Rectal smooth muscle tissue (tissue), 1 donor: ENCODE measurements at regions not wholly inside any gene's neighbourhood (a gene's known extent, or its start where the extent isn't known, plus 50 kb on each side); places are given as distances from the start of the nearest gene placed in this dataset.

Source experiments
- H3K27ac ChIP-seq: one replicate; pipeline ENCODE4 v1.7.0; 2013; ENCODE audit warnings: low read depth, low read length, inconsistent platforms
- H3K27me3 ChIP-seq: one replicate; pipeline ENCODE4 v1.7.0; 2013; ENCODE audit warnings: low read length; ENCODE audit not compliant: control insufficient read depth, insufficient read depth
- H3K36me3 ChIP-seq: one replicate; pipeline ENCODE4 v1.7.0; 2013; ENCODE audit warnings: low read length; ENCODE audit not compliant: control insufficient read depth, insufficient read depth
- H3K4me1 ChIP-seq: one replicate; pipeline ENCODE4 v1.7.0; 2013; ENCODE audit warnings: low read length; ENCODE audit not compliant: control insufficient read depth, insufficient read depth
- H3K4me3 ChIP-seq: one replicate; pipeline ENCODE4 v1.7.0; 2013; ENCODE audit warnings: low read length
- H3K9ac ChIP-seq: one replicate; pipeline ENCODE4 v1.7.0; 2013; ENCODE audit warnings: low read length

DNA sequence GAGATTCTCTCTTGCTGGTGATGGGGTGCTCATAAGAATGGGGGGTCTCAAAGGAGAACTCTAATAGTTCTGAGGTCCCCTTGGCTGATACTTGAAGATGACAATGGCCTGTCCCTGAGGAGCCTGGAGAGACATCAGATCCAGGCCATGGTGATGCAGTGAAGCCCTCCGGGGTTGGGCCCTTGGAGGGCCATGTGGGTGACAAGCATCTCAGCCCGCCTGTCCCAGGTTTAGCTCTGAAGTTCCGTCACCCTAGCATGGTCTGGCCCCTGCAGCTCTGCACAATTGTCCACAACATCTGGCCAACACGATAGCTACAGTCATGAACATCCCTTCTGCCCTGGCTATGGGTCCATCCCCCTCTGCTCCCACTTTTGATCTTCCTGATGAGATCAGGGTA is 202.8 kb upstream of the HS6ST1 start:
- H3K4me3 ChIP-seq = no peak overlapping the region
- H3K36me3 ChIP-seq = no peaks in the 10 kb centered on the region
- H3K27ac ChIP-seq = no peak overlapping the region
- H3K27me3 ChIP-seq = peaks cover 2% of the 10 kb centered on the region
- no peaks in the 10 kb centered on the region for H3K4me1 ChIP-seq
- no peak overlapping the region for H3K9ac ChIP-seq

DNA sequence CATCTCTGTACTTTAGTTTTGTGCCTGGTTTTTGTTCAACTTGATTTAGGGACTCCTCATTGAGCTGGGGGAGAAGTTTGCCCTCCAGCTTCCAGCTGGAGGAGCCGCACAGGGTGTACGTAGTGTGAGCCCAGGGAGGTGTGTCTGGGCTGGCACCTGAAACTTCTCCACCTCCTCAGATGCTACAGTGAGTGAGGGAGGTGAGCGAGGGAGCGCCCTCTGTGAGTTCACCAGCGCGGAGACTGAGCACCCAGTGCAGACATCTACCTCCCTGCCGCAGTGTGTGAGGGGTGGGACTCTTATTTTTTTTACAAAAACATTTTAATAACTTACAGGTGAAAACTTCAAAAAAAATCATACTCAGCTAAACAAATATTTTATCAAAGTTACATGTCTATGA is 204.2 kb upstream of the HS6ST1 start:
- no peak overlapping the region for H3K9ac ChIP-seq
- no peaks in the 10 kb centered on the region for H3K36me3 ChIP-seq
- no peak overlapping the region for H3K27ac ChIP-seq
- no peaks in the 10 kb centered on the region for H3K4me1 ChIP-seq
- no peak overlapping the region for H3K4me3 ChIP-seq
- peaks cover 2% of the 10 kb centered on the region for H3K27me3 ChIP-seq

DNA sequence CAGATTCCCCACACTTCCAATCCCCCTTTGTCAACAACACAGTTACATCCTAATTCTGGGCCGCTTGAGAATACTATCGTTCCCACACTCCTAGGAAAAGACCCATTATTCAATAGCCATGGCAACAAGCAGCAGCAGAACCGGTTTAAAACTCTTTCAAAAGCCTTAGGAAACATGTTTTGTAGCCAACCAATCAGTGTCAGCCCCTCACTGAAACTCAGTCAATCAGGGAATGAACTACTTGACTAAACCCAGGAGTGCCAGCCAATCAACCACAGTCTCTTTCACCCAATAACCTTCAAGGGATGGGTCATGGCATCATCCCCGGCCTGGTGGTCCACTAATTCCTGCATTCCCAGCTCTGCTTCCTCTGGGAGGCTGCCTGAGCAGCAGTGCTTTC is 204.8 kb upstream of the HS6ST1 start:
- H3K27ac ChIP-seq = no peak overlapping the region
- no peaks in the 10 kb centered on the region for H3K36me3 ChIP-seq
- H3K27me3 ChIP-seq = peaks cover 2% of the 10 kb centered on the region
- no peak overlapping the region for H3K4me3 ChIP-seq
- no peaks in the 10 kb centered on the region for H3K4me1 ChIP-seq
- no peak overlapping the region for H3K9ac ChIP-seq

DNA sequence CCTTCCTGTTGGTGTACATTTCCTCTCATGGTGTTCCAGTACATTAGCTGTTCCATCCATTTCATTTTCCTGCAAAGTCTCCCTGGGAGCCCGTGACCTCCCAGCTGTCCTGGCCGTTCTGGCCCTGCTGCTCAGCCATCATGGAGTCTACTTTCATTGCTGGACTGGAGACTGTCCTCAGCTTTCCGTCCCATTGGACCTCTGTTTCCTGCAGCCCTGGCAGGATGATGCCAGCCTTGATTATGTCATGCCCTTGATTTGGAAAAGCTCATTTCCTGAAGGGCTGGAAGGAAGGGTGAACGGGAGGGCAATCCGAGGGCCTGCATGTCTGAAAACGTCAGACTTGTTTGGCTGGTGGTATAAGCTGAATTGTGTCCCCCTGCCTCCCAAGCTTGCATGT is 205.5 kb upstream of the HS6ST1 start:
- Histone ChIP-seq H3K27ac (no peak overlapping the region), H3K4me3 (no peak overlapping the region), H3K36me3 (no peaks in the 10 kb centered on the region), H3K4me1 (no peaks in the 10 kb centered on the region), H3K27me3 (peaks cover 2% of the 10 kb centered on the region), H3K9ac (no peak overlapping the region)

DNA sequence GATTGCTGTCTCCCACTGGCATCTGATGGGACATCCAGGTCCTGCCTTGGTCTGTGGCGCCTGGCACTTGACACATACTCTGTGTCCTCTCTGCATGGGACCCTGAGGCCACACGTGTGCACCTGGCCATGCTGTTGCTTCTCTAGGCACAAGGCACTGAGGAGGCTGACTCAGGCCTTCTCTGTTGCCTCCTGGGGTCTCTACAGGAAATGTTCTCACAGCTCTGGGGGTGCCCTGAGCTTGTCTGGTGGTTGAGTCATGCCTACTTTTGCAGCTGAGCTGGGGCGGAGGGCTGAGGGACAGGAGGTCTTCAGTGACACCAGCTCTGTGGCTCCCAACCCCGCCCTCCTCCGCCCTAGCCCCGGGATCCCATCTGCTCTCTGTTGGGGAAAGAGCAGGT is 207.0 kb upstream of the HS6ST1 start:
- Histone ChIP-seq H3K27ac (no peak overlapping the region), H3K36me3 (no peaks in the 10 kb centered on the region), H3K4me1 (no peaks in the 10 kb centered on the region), H3K4me3 (no peak overlapping the region), H3K9ac (no peak overlapping the region), H3K27me3 (peaks cover 2% of the 10 kb centered on the region)

DNA sequence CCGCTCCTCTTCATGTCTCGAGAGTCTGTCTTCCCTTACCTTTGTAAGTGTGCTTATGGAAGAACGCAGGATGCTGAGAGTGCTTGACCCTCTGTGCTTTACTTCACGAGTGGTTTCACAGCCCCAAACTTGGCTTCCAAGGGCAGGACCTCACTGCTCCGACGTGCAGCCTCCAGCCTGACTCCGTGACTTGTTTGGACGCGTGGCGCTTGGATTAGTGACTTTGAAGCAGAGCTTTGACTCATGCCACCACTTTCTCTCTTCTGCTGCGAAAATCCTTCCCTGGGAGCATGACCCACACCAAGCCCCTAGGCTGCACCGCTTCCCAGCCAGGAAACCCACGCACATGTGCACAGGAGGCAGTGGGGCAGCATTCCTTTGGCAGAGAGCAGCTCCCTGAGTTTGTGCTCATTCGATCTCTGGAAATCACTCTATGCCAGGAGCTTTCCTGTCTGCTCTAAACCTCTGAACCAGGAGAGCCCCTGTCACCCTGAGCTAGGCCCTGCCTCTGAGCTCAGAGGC is 207.8 kb upstream of the HS6ST1 start:
- H3K4me1 ChIP-seq = no peaks in the 10 kb centered on the region
- H3K27ac ChIP-seq = no peak overlapping the region
- no peak overlapping the region for H3K4me3 ChIP-seq

DNA sequence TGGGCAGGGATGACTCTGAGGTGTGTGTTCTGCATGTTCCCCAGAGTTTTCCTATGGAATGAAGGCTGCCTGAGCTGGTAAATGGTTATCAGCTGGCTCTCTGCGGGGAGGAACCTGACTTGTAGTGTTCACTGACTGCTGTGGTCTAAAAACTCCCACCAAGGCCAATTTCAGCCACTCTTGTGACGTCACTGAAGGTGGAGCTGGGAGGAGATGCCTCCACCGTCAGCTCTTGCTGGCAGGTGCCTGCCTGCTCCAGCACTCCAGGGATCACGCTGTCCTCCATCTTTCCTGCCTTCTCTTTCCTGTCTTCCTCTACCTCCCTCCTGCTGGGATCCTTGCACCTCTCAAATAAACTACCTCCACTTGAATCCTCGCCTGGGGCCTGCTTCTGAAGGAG is 209.5 kb upstream of the HS6ST1 start:
- H3K36me3 ChIP-seq = no peaks in the 10 kb centered on the region
- no peaks in the 10 kb centered on the region for H3K4me1 ChIP-seq
- no peak overlapping the region for H3K4me3 ChIP-seq
- H3K27me3 ChIP-seq = no peaks in the 10 kb centered on the region
- no peak overlapping the region for H3K27ac ChIP-seq
- H3K9ac ChIP-seq = no peak overlapping the region

More for the DNA sequence above, 207.8 kb upstream of the HS6ST1 start:
- no peaks in the 10 kb centered on the region for H3K36me3 ChIP-seq
- no peak overlapping the region for H3K9ac ChIP-seq
- peaks cover 2% of the 10 kb centered on the region for H3K27me3 ChIP-seq

DNA sequence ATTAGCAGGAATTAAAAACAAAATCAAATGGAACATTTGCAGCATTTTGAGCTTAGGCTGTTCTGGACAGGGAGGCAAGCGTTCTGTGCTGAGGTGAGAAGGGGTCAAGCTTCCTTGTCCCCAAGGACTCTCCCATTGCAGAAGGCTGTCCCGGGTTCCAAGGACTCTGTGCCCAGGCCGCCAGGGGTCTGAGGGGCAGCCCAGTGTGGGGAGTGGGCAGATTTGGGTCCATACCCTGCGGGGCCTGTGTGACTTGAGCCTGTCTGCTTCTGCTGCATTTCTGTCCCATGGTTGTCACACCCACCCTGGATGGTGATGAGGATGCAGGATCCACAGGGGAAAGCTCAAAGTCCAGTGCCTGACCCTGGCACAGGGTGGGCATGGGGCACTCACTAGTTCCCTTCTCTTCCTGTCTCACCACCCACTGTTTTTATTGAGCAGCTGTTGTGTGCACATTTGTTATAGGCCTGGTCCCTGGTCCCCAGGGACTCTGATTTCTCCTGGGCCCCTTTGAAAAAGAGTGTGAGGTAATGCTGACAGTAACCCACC is 211.4 kb upstream of the HS6ST1 start:
- Histone ChIP-seq H3K36me3 (no peaks in the 10 kb centered on the region), H3K4me3 (no peak overlapping the region), H3K27ac (no peak overlapping the region)

DNA sequence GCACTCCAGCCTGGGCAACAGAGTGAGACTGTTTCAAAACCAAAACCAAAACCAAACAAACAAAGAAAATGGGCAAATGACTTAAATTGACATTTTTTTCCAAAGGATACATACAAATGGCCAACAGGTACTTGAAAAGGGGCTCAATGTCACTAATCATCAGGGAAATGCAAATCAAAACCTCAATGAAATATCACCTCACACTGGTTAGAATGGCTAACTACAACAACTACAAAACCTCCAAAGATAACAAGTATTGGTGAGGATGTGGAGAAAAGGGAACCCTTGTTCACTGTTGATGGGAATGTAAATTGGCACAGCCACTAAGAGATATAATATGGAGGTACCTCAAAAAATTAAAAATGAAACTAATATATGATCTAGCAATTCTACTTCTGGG is 213.2 kb upstream of the HS6ST1 start:
- Histone ChIP-seq H3K4me3 (no peak overlapping the region), H3K9ac (no peak overlapping the region), H3K36me3 (no peaks in the 10 kb centered on the region), H3K27ac (no peak overlapping the region), H3K4me1 (no peaks in the 10 kb centered on the region), H3K27me3 (no peaks in the 10 kb centered on the region)

More for the DNA sequence above, 211.4 kb upstream of the HS6ST1 start:
- no peak overlapping the region for H3K9ac ChIP-seq
- no peaks in the 10 kb centered on the region for H3K4me1 ChIP-seq
- H3K27me3 ChIP-seq = no peaks in the 10 kb centered on the region

DNA sequence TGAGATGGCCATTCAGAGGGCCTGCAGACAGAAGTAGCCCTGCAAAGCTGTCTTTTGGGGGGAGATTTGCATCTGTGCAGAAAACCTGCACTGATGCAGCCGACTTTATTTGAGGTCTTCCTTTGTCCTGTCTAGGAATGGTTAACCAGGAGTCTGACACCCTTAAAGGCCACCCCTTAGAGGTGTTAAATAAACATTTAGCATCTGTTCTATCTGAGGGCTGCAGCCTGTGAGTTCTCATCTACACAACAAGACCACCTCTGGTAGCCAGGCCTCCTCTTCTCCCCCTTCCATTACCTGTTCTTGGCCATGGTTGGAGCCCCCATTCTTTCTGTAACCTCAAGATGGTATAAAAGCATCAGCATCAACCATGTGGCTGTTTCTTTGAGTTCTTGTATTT is 214.4 kb upstream of the HS6ST1 start:
- no peak overlapping the region for H3K4me3 ChIP-seq
- no peaks in the 10 kb centered on the region for H3K36me3 ChIP-seq
- no peak overlapping the region for H3K27ac ChIP-seq
- H3K27me3 ChIP-seq = no peaks in the 10 kb centered on the region
- H3K4me1 ChIP-seq = no peaks in the 10 kb centered on the region
- H3K9ac ChIP-seq = no peak overlapping the region

DNA sequence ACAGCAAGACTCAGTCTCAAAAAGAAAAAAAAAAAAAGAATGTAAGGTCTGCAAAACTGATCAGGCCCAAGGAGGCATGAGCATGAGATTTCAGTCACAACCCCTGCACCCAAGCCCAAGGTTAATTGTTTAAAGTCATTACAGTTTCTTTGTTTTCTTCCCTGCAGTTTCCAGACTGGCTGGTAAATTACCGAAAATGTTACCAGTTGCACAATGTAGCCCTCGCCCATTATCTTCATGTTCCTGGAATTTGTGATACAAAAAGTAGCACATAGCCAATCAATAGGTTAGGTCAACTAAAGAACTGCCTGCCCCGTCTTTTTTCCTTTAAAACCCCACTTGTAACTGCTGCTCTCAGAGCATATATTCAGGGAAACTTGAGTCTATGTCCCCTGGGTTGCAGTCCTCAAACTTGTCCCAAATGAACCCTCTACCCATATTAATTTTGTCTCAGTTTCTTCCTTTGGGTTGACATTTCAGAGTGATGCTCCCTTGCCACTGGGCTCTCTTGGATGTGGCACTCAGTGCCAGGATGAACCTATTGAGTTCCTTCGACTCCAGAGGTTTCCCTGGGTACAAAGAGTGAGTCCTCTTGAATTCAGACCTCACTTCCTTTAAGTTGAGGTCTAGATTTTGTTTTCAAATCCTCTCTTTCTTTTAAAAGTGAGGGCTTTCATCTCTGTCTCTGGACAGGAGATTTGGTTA is 216.2 kb upstream of the HS6ST1 start:
- Histone ChIP-seq H3K9ac (no peak overlapping the region), H3K27ac (no peak overlapping the region), H3K4me1 (no peaks in the 10 kb centered on the region), H3K27me3 (no peaks in the 10 kb centered on the region), H3K4me3 (no peak overlapping the region), H3K36me3 (no peaks in the 10 kb centered on the region)

DNA sequence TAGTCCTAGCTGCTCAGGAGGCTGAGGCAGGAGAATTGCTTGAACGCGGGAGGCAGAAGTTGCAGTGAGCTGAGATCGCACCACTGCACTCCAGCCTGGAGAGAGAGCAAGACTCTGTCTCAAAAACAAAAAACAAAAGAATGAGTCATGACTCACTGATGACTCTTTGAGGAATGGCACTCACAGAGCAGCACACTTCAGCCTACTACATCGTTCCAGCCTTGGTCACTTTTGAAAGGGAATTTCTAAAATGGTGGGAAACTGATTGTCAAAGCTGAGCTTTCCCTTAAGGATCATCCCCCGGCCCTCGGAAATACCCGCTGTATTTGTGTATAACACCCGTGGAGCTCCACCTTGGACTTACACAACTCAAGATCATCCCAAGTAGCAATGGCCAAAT is 217.3 kb upstream of the HS6ST1 start:
- H3K27ac ChIP-seq = no peak overlapping the region
- no peaks in the 10 kb centered on the region for H3K4me1 ChIP-seq
- H3K36me3 ChIP-seq = no peaks in the 10 kb centered on the region
- no peaks in the 10 kb centered on the region for H3K27me3 ChIP-seq
- no peak overlapping the region for H3K9ac ChIP-seq
- no peak overlapping the region for H3K4me3 ChIP-seq
